RWPE1 (cell line): ENCODE measurements at regions not wholly inside any gene's neighbourhood (a gene's known extent, or its start where the extent isn't known, plus 50 kb on each side); places are given as distances from the start of the nearest gene placed in this dataset.

Experiments used
- CTCF ChIA-PET: fragments of 350-600 bp; sonication (Branson Sonifier 250); formaldehyde crosslinking; extraction: SDS; loops from one replicate; lab custom pipeline; 2021; lab: Yijun Ruan, JAX
- POLR2A ChIA-PET: fragments of 400-600 bp; formaldehyde crosslinking; extraction: SDS; loops from one replicate; lab custom pipeline; 2020; ENCODE audit warnings: antibody characterized with exemption; ENCODE audit not compliant: low non-redundant PET; lab: Yijun Ruan, JAX
- DNase-seq: peaks from one replicate; pipeline ENCODE4 v3.0.0; 2012; ENCODE audit warnings: low spot score
- H3K27ac ChIP-seq: fragments of 450-650 bp; 2 replicates; pipeline ENCODE4 v1.5.1; 2017
- CTCF ChIP-seq: fragments of 450-650 bp; conservative IDR thresholded peaks from 2 replicates; pipeline ENCODE4 v1.5.1; 2017; ENCODE audit warnings: low read depth, mild to moderate bottlenecking

DNA sequence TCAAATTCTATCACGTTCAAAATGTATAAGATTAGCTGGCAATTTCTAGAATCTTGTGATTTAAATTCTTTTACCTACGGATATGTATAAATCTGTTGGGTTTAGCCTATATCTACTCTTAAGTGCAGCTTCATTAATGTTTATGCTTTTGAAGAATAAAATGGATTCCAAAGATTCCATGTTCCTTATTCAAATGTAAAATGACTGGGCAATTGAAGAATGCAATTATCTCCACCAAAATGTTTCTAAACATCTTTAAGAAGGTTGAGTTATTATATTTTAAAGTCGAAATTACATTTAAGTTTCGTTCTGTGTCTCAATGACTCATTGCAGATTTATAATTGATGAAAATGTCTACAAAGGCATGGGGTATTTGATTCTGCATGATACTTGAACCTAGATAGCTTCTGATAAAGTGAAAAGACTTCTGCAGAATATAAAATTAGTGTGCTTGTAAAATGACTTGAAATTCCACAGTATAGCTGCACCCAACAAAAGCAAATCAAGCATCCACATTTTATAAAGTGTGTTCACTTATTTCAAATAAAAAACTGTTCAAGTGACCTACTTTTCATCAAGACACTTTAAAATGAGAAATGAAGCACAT, 697.0 kb upstream of the PCDH15 start:
- TF ChIP-seq CTCF: no peak
- ChIA-PET POLR2A (no interaction called here), CTCF (no interaction called here)
- no peak for DNase-seq
- H3K27ac ChIP-seq: no peak overlapping the region

GRCh38 chr10:55495555-55495954, 694.5 kb upstream of the PCDH15 start:
- no peak for DNase-seq
- TF ChIP-seq CTCF: no peak
- H3K27ac ChIP-seq: no peak overlapping the region
- POLR2A ChIA-PET: no interaction called here
- CTCF ChIA-PET: no interaction called here

DNA sequence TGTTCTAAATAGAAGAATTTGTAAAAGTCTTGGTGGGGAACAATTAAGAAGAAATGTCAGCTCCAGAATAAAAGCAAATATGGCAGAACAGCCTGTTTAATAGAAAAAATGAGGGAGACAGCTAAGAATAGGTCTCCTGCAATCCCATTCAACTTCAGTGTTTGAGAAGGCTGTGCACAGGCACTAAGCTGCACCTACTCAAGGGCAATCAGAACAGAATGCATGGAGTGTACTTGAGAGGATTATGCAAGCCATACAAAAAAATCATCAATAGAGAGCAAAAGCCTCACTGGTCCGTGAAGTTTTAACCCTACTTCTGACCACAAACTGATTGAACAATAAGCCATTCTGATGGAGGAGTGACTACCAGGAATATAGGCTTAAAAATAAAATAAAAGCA, 690.7 kb upstream of the PCDH15 start:
- CTCF ChIA-PET: interaction anchor here (0.6 to 1.3 kb wide), 2 partner anchors 9 to 1412 kb away, joined by 3 to 5 read pairs; no protein-coding TSS in a partner anchor
- H3K27ac ChIP-seq: no peak overlapping the region
- POLR2A ChIA-PET: no interaction called here
- DNase-seq: no peak
- TF ChIP-seq CTCF: no peak

- H3K27ac ChIP-seq: no peak overlapping the region
- POLR2A ChIA-PET: no interaction called here
- CTCF ChIA-PET: no interaction called here
- TF ChIP-seq CTCF: no peak
- DNase-seq: no peak
These were observed 684.8 kb upstream of the PCDH15 start for GRCh38 chr10:55485827-55486226.

DNA sequence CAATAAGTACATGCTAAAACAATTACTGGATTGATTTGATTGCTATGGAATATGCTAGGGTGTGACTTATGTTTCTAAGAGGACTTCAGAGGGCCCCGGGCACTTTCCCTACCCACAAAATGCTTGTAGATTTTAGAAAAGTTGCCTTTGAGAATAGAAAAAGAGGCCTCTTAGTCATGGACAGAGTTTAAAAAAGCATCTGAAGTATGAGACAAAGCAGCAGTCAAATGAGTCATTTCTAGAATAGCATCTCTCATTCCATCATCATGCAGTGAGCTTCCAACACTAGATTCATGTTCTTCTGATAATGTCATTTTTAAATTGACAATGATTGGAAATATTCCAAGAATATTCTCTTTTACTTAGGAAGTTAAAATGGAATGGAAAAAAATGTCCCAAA, 675.1 kb upstream of the PCDH15 start:
- ChIA-PET CTCF (no interaction called here), POLR2A (no interaction called here)
- no peak overlapping the region for H3K27ac ChIP-seq
- no peak for TF ChIP-seq CTCF
- DNase-seq: no peak

- no peak for TF ChIP-seq CTCF
- POLR2A ChIA-PET: no interaction called here
- H3K27ac ChIP-seq: no peak overlapping the region
- no peak for DNase-seq
- CTCF ChIA-PET: no interaction called here
These were observed 673.2 kb upstream of the PCDH15 start for GRCh38 chr10:55474258-55474657.
